Stimulated activated CD4-positive, alpha-beta T cell treated with anti-CD3 and anti-CD28 coated beads, Interleukin-1b, Interleukin-23, amount 100 ng/mL, for 48 hours (primary cell): ENCODE measurements at regions not wholly inside any gene's neighbourhood (a gene's known extent, or its start where the extent isn't known, plus 50 kb on each side); places are given as distances from the start of the nearest gene placed in this dataset.
A peak's percentile ranks its signal among the peaks of the same experiment; 100 is the strongest.

Experiments
- DNase-seq: peaks from one replicate; pipeline ENCODE4 v3.0.0-alpha.2; 2020

DNA sequence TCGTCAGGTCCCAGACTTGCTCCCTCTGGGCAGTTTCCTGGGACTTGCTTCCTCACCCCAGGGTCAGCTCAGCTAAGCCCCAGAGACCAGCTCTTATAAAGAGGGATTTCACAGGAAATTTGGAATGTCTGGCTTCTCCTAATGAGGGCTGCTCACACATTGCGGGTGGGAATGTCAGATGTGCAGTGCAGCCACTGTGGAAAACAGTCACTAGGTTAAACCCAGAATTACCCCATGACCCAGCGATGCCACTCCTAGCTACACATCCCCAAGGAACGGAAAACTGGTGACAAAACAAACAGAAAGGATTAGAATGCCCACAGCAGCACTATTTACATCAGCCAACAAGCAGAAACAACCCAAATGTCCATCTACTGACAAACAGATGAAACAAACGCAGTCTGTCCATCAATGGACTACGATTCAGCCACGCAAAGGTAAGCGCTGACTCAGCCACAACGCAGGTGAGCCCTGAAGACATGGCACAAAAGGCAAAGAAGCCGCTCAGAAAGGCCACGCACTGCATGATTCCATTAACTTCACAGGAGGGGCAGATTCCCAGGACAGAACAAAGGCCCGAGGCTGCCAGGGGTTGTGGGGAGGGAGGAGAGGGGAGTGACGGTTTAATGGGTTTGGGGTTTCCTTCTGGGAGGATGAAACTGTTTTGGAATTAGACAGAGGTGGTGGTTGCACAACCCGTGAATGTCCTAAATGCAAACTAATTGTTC, 63.0 kb downstream of the NCOR2 start:
- DNase-seq: no peak

DNA sequence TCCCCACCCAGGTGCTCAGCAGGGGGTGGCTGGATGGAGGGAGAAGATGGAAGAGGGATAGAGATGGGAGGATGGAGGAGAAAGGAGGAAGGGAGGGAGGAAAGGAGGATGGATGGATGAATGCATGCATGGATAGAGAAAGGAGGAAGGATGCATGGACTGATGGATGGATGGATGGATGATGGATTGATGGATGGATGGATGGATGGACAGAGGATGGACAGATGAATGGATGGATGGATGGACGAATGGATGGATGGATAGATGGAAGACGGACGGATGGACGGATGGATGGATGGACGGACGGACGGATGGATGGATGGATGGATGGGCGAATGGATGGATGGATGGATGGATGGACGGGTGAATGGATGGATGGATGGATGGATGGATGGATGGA, 64.1 kb downstream of the NCOR2 start:
- no peak for DNase-seq

DNA sequence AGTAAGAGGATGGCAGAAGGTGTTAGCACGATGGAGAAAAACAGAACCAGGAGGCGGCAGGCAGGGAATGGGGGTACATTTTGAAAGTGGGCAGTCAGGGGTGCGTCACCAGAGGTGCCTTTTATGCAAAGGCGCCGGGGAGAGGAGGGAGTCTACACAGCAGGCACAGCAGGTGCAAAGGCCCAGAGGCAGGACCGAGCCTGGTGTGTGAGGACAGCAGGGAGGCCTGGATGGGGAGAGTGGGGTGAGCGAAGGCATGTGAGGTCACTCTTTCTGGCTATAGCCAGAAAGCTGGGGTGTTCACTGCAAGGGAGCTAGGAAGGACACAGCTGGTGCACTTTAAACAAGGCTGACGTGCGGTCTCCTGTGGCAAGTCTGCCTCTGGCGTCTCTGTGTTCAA, 65.0 kb downstream of the NCOR2 start:
- DNase-seq: no peak

- no peak for DNase-seq
Measured at GRCh38 chr12:124501827-124502226, 65.6 kb downstream of the NCOR2 start.

DNA sequence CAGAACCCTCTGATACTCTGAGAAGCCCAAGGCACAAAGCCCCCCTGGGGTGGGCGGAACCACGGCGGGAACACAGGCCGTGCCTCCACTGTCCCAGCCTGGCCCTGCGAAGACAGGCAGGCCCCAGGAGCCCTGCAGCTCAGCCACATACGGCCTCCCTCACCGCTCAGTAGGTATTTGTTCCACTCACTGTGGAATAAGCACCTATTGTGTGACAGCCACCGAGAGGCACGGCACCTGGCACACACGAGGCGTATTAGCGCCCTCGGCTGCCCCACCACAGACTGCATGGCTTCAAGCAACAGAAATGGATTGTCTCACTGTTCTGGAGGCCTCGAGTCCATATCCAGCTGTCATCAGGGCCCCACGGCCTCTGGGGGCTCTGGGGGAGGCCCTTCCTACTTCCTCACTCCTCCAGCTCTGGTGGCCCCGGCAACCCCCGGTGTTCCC, 66.3 kb downstream of the NCOR2 start:
- DNase-seq: no peak

DNA sequence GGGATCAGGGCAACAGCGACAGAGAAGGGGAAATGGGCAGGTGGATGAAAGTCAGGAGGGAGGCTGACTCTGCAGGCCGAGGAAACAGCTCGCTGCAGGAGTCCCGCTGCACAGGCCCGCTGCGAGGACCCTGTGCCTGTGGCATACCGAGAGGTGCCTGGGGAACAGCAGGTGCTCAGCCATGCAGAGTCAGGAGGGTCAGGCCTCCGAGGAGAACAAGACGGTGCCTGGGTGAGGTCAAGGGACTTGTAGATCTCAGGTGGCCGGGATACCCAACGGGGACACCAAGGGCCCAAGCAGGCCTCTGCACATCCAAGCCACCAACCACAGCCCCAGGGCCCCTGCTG, 67.5 kb downstream of the NCOR2 start:
- DNase-seq: no peak

DNA sequence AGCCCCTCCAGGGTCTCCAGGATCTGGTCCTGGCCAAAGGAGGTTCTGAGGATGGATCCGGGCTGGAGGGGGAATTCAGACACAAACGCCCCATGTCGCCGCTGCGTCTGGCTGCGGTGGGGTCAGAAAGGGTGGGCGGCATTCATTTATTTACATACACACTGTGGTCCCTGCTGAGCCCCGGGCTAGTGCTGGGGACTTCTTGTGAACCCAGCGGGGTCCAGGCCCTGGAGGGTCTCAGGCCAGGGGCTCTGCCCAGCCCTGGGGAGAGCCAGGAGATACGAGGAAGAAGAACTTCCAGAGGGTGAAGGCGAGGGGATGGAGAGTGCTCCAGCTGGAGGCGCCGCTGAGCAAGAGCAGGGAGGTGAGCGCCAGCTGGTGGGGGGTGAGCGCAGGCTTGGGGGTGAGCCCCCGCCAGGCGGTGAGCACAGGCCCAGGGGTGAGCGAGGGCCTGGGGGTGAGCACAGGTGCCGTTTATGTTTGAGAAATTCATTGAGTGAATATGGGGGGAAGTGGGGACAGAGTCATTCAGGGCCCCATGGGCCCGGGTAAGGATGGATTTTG, 68.1 kb downstream of the NCOR2 start:
- DNase-seq: no peak

GRCh38 chr12:124498275-124499189, 68.9 kb downstream of the NCOR2 start:
- no peak for DNase-seq

DNA sequence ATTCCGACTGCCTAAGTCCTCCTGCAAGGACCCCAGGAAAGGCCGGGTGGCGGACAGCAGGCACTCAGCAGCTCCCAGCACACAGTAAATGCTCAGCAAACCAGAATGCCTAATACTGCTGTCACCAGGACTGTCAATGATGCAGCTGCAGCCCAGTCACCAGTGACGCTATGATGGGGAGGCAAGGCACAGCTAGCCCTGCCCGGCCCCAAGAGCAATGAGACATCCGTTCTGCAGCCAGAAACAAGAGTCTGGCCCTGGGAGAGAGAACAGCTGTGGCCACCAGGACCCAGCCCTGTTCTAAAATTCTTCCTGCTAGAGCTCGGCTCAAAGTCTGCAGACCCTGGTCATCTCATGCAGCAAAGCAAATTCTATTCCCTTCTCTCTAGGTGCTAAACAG, 69.8 kb downstream of the NCOR2 start:
- no peak for DNase-seq

DNA sequence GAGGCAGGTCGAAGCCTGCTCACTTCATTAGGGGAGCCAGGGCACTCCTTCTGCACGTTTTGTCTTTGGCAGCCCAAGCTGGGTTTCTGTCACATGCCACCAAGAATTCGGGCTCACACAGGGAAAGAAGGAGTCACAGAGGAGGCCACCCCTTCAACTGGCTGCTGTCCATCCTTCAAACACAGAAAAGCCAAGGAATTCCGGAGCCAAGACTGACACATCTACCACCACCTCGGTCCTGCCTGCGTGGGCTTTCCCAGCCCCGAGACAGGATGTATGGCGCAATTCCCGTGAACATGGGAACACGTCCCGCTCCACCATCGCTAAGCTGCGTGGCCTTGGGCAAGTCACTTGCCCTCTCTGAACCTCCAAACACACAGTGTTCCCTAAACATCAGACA, 70.4 kb downstream of the NCOR2 start:
- no peak for DNase-seq

GRCh38 chr12:124496584-124496983, 70.8 kb downstream of the NCOR2 start:
- no peak for DNase-seq

DNA sequence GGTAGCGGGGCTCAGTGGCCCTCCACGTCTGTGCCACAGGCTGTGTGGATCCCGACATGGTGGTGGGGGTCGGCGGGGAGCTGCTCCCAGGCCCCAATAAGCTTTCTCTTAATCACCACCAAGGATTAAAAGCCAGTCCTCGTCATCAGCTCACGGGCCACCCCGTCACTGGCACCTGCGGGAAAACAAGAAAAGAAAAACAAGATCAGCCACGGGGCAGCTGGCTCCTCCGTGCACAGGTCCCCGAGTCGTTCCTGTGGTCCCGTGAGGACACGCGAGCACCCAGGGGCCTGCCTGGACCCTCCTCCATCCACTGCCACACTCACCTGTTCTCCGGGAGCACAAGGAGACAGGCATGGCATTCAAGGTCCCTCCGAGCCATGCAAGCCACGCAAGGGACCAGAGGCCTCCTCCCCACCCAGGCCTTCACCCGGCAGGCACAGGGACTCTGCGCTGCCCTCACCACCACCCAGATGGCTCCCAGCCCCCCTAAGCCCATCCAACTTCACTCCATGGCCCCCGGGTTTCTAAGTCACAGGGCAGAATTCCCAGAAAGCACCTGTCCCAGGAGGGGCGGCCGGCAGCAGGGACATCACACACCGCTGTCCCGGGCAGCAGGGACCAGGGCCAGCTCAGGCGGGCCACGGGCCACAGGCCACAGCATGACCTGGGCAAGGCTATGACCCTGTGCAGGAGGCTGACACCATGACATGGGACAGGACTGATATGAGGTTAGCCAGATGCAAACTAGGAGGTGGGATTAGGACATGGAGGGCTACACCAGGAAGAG, 72.0 kb downstream of the NCOR2 start:
- DNase-seq: no peak

DNA sequence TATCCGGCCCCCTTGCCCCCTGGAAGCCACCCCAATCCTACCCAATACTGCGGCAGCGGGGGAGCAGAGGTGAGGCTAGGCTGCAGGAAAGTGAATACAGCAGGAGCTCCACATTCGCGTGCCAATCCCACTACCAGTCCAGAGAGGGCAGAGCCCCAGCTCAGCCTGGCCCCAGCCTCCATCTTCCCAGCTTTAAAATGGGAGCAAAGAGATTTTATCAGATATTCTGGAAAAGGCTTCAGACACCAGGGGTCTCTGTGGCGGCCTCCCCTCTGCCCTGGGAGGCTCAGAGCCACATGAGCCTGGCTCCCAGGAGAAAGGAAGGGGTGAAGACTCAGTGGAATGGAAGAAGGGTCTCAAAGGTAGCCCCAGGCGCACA, 72.7 kb downstream of the NCOR2 start:
- no peak for DNase-seq

GRCh38 chr12:124493809-124494750, 73.3 kb downstream of the NCOR2 start:
- DNase-seq: peak; percentile 76

DNA sequence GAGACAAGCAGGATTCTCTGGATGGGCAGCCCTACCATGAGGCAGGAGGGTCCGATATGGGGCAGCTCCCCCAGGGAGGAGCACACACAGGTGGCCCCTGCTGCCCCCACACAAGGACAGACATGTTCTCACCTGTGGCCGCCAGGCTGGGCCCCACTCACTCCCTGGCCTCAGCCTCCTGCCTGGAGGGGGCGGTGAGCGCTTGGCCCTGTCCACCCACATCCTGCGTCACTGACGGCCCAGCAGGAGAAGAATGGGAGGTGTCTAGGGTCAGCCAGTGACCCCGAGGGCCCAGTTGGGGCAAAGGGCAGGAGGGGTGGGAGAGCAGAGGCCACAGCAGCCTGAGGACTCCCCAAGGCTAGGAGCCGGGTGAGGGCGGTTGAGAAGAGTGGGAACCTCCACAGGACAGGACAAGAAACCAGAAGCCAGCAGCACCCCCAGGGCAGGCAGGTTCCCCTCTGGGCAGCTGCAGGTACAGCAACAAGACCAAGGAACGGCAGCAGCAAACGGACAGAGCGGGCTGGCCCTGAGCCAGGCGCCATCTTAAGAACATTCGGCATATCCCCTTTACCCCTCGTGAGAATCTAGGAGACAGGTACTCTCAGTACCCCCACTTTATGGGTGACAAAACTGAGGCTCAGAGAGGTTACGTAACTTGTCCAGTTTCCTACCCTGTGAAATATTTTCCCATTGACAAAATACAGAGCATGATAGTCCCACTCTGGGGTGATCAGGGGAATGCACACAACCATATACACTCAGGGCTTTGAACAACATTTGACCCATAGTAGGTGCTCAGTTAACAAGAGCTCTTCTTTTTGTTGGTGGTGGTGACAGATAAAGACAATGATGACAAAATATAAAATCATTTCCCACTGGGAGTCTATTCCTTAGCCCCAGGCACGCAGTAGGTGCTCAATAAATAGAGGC, 74.3 kb downstream of the NCOR2 start:
- no peak for DNase-seq

GRCh38 chr12:124491856-124492420, 75.5 kb downstream of the NCOR2 start:
- no peak for DNase-seq

DNA sequence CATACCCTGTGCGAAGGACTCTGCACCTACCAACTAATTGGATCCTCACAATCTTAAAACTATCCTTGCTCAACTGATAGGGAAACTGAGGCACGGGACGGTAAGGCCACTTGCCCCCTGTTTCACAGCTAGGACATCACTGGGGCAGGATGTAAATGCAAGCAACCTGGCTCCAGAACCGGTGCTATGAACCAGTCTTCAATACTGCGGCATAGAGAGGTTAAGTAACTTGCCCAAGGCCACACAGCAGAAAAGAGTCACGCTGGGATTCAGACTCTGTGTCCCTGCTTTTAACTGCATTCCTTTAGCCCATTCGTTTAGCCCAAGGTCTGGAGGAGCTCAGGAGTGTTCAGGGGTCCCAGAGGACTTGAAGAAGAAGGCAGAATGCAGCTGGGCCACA, 76.1 kb downstream of the NCOR2 start:
- no peak for DNase-seq

DNA sequence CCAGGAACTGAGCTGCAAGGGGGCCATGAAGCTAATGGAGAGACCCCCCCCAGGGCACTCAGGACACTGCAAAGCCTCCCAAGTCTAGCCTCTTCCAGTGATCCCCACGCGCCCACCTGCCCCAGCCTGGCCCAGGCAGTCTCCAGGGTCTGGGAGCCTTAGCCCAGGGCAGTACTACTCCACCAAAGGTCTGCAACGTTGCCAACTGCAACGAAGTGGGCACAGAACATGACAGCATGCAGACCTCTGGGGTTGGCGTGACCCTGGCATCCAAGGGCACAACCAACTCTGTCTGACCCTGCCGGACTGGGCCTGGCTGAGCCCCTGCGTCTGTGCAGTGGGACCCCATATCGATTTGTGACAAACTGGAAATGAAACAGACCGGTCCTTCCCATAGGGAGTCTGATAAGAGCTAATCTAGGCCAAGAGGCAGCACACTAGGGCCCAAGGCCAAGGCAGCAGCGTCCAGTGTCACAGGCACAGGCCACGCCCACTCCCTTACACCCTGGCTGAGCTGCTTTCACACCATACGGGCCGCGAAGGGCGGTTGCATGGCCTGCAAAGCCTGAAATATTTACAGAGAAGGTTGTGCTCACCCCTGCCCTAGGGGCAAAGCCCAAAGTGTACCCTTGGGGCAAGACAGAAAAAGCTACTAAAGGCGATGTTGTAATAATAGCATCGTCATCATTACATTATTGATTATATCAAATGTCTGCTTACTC, 76.7 kb downstream of the NCOR2 start:
- DNase-seq: no peak

DNA sequence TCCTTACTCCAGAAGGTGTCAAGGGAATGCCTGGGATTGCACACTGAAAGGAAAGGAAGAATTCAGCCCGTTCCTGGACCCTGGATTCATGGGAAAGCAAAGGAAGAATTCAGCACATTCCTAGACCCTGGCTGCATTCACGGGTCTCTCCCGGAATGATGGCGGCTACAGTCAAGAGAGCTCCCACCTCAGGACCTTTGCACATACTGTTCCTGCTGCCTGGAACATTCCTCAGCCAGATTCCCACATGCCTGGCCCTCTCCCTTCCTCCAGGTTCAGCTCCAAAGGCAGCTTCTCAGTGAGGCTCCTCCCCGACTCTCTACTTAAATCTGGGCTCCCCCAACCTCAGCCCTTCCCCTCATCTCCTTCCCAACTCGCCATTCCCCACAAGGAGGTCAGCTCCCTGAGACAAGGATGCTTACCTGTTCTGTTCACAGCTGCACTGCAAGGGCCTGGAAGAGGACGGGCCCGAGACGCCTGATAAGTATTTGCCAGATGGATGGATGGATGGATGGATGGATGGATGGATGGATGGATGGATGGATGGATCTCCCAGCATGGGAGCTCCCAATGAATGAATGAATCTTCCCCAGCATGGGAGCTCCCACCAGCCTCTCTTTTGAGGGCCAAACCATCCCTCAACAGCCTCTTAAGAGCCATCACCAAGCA, 77.4 kb downstream of the NCOR2 start:
- no peak for DNase-seq
